ENCODE measurements at regions not wholly inside any gene's neighbourhood (a gene's known extent, or its start where the extent isn't known, plus 50 kb on each side); places are given as distances from the start of the nearest gene placed in this dataset.

DNA sequence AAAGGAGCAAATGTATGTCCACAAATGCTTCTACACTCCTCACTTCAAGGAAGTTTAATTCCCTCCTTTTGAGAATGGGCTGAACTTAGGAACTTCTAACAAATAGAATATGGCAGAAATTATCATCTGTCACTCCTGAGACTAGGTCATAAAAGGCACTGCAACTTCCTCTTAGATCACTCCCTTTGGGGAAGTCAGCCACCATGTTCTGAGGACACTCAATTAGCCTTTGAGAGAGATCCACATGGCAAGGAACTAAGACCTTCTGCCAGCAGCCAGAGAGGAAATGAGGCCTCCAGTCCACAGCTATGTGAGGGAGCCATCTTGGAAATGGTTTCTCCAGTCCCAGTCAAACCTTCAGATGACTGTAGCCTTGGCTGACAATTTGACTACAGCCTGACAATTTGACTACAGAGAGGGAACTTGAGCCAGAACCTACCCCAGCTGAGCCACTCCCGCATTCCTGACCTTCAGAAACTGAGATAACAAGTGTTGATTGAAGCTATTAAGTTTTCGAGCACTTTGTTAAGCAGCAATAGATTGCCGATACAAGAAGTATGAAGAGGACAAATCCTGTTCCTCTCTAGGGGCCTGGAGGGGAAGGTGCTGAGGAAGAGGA is 113.4 kb upstream of the SEC14L1 start:
- no peak overlapping the region for H3K27ac ChIP-seq (ENCODE audit: low read length)
- H3K27me3 ChIP-seq (ENCODE audit: insufficient read depth, low read length, poor library complexity), result no peaks in the 10 kb centered on the region
- no peak for ATAC-seq (ENCODE audit: insufficient read depth, low read depth)
- H3K79me2 ChIP-seq (ENCODE audit: insufficient read depth, low read length), result no peaks in the 10 kb centered on the region
- H3K9me3 ChIP-seq (ENCODE audit: insufficient read depth, low read length, severe bottlenecking), result peaks cover 9% of the 10 kb centered on the region
- no peaks in the 10 kb centered on the region for H3K4me1 ChIP-seq (ENCODE audit: insufficient read depth, low read length)
- DNase-seq, result no peak
- no peak overlapping the region for H3K9ac ChIP-seq (ENCODE audit: low read depth, low read length)
- no peak overlapping the region for H3K4me3 ChIP-seq (ENCODE audit: low read depth in 1 of 2, low read length in 2 of 2)
- no peak overlapping the region for H3K4me2 ChIP-seq (ENCODE audit: insufficient read depth, low read length)
- TF ChIP-seq, protein P1, sequence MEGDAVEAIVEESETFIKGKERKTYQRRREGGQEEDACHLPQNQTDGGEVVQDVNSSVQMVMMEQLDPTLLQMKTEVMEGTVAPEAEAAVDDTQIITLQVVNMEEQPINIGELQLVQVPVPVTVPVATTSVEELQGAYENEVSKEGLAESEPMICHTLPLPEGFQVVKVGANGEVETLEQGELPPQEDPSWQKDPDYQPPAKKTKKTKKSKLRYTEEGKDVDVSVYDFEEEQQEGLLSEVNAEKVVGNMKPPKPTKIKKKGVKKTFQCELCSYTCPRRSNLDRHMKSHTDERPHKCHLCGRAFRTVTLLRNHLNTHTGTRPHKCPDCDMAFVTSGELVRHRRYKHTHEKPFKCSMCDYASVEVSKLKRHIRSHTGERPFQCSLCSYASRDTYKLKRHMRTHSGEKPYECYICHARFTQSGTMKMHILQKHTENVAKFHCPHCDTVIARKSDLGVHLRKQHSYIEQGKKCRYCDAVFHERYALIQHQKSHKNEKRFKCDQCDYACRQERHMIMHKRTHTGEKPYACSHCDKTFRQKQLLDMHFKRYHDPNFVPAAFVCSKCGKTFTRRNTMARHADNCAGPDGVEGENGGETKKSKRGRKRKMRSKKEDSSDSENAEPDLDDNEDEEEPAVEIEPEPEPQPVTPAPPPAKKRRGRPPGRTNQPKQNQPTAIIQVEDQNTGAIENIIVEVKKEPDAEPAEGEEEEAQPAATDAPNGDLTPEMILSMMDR (IDR thresholded peaks at IDR 0.05; ENCODE audit: borderline replicate concordance, extremely low read depth, low read length, poor library complexity, severe bottlenecking), result no peak
- no peak for TF ChIP-seq EZH2 (IDR thresholded peaks at IDR 0.05; ENCODE audit: borderline replicate concordance, low read depth, low read length, severe bottlenecking)
- H4K20me1 ChIP-seq (ENCODE audit: insufficient read depth, low read length), result no peaks in the 10 kb centered on the region
- H3K36me3 ChIP-seq (ENCODE audit: insufficient read depth, low read length), result no peaks in the 10 kb centered on the region
- H2AFZ ChIP-seq (ENCODE audit: low read depth, low read length), result no peak overlapping the region

DNA sequence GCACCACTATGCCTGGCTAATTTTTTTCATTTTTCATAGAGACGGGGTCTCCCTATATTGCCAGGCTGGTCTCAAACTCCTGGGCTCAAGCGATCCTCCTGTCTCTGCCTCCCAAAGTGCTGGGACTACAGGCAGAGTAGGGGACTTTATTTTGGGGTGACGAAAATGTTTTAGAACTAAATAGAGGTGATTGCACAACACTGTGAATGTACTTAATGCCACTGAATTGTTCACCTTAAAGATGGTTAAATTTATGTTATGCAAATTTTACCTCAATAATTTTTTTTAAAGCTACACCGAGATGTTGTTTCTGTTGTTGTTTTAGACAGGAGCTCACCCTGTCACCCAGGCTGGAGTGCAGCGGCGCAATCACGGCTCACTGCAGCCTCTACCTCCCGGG is 111.9 kb upstream of the SEC14L1 start:
- Histone ChIP-seq H4K20me1 (ENCODE audit: insufficient read depth, low read length) (no peaks in the 10 kb centered on the region), H3K4me2 (ENCODE audit: insufficient read depth, low read length) (no peak overlapping the region), H3K27ac (ENCODE audit: low read length) (no peak overlapping the region), H2AFZ (ENCODE audit: low read depth, low read length) (no peak overlapping the region), H3K79me2 (ENCODE audit: insufficient read depth, low read length) (no peaks in the 10 kb centered on the region), H3K27me3 (ENCODE audit: insufficient read depth, low read length, poor library complexity) (no peaks in the 10 kb centered on the region), H3K9ac (ENCODE audit: low read depth, low read length) (no peak overlapping the region), H3K4me1 (ENCODE audit: insufficient read depth, low read length) (no peaks in the 10 kb centered on the region), H3K36me3 (ENCODE audit: insufficient read depth, low read length) (no peaks in the 10 kb centered on the region), H3K4me3 (ENCODE audit: low read depth in 1 of 2, low read length in 2 of 2) (no peak overlapping the region), H3K9me3 (ENCODE audit: insufficient read depth, low read length, severe bottlenecking) (peaks cover 9% of the 10 kb centered on the region)
- ATAC-seq (ENCODE audit: insufficient read depth, low read depth) (no peak), DNase-seq (no peak)
- TF ChIP-seq, protein P1 (IDR thresholded peaks at IDR 0.05; ENCODE audit: borderline replicate concordance, extremely low read depth, low read length, poor library complexity, severe bottlenecking), result no peak
- TF ChIP-seq EZH2 (IDR thresholded peaks at IDR 0.05; ENCODE audit: borderline replicate concordance, low read depth, low read length, severe bottlenecking), result no peak

GRCh38 chr17:77032929-77033328 is 107.8 kb upstream of the SEC14L1 start:
- no peak for TF ChIP-seq EZH2 (IDR thresholded peaks at IDR 0.05; ENCODE audit: borderline replicate concordance, low read depth, low read length, severe bottlenecking)
- TF ChIP-seq, protein P1 (IDR thresholded peaks at IDR 0.05; ENCODE audit: borderline replicate concordance, extremely low read depth, low read length, poor library complexity, severe bottlenecking), result no peak

More at GRCh38 chr17:77032929-77033328, 107.8 kb upstream of the SEC14L1 start:
- H2AFZ ChIP-seq (ENCODE audit: low read depth, low read length), result no peak overlapping the region
- no peak overlapping the region for H3K4me2 ChIP-seq (ENCODE audit: insufficient read depth, low read length)
- H4K20me1 ChIP-seq (ENCODE audit: insufficient read depth, low read length), result no peaks in the 10 kb centered on the region
- H3K27me3 ChIP-seq (ENCODE audit: insufficient read depth, low read length, poor library complexity), result no peaks in the 10 kb centered on the region
- H3K4me1 ChIP-seq (ENCODE audit: insufficient read depth, low read length), result no peaks in the 10 kb centered on the region
- no peak for DNase-seq
- H3K36me3 ChIP-seq (ENCODE audit: insufficient read depth, low read length), result no peaks in the 10 kb centered on the region
- H3K9me3 ChIP-seq (ENCODE audit: insufficient read depth, low read length, severe bottlenecking), result peaks cover 9% of the 10 kb centered on the region
- H3K27ac ChIP-seq (ENCODE audit: low read length), result no peak overlapping the region
- no peak overlapping the region for H3K4me3 ChIP-seq (ENCODE audit: low read depth in 1 of 2, low read length in 2 of 2)
- H3K9ac ChIP-seq (ENCODE audit: low read depth, low read length), result no peak overlapping the region
- no peaks in the 10 kb centered on the region for H3K79me2 ChIP-seq (ENCODE audit: insufficient read depth, low read length)
- ATAC-seq (ENCODE audit: insufficient read depth, low read depth), result no peak
